ENCODE measurements at regions not wholly inside any gene's neighbourhood (a gene's known extent, or its start where the extent isn't known, plus 50 kb on each side); places are given as distances from the start of the nearest gene placed in this dataset.

GRCh38 chr6:50989123-50989522, 170.5 kb downstream of the TFAP2B start:
- TF ChIP-seq PPARA (CRISPR knock-in tag; IDR thresholded peaks at IDR 0.05; ENCODE audit: borderline replicate concordance) (no peak), SNAI2 (CRISPR knock-in tag; IDR thresholded peaks at IDR 0.05) (no peak), ZNF565 (CRISPR knock-in tag; conservative IDR thresholded peaks at IDR 0.05; ENCODE audit: low read depth) (no peak), TCF4 (CRISPR knock-in tag; IDR thresholded peaks at IDR 0.05; ENCODE audit: borderline replicate concordance) (no peak), ISL1 (CRISPR knock-in tag; IDR thresholded peaks at IDR 0.05) (no peak), ZFP30 (CRISPR knock-in tag; IDR thresholded peaks at IDR 0.05) (no peak)
- TF ChIP-seq, protein P1, sequence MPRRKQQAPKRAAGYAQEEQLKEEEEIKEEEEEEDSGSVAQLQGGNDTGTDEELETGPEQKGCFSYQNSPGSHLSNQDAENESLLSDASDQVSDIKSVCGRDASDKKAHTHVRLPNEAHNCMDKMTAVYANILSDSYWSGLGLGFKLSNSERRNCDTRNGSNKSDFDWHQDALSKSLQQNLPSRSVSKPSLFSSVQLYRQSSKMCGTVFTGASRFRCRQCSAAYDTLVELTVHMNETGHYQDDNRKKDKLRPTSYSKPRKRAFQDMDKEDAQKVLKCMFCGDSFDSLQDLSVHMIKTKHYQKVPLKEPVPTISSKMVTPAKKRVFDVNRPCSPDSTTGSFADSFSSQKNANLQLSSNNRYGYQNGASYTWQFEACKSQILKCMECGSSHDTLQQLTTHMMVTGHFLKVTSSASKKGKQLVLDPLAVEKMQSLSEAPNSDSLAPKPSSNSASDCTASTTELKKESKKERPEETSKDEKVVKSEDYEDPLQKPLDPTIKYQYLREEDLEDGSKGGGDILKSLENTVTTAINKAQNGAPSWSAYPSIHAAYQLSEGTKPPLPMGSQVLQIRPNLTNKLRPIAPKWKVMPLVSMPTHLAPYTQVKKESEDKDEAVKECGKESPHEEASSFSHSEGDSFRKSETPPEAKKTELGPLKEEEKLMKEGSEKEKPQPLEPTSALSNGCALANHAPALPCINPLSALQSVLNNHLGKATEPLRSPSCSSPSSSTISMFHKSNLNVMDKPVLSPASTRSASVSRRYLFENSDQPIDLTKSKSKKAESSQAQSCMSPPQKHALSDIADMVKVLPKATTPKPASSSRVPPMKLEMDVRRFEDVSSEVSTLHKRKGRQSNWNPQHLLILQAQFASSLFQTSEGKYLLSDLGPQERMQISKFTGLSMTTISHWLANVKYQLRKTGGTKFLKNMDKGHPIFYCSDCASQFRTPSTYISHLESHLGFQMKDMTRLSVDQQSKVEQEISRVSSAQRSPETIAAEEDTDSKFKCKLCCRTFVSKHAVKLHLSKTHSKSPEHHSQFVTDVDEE (CRISPR knock-in tag; IDR thresholded peaks at IDR 0.05) = no peak
- no peak for ATAC-seq

GRCh38 chr6:50990750-50991446, 172.2 kb downstream of the TFAP2B start:
- ATAC-seq = no peak
- TF ChIP-seq, protein P2, sequence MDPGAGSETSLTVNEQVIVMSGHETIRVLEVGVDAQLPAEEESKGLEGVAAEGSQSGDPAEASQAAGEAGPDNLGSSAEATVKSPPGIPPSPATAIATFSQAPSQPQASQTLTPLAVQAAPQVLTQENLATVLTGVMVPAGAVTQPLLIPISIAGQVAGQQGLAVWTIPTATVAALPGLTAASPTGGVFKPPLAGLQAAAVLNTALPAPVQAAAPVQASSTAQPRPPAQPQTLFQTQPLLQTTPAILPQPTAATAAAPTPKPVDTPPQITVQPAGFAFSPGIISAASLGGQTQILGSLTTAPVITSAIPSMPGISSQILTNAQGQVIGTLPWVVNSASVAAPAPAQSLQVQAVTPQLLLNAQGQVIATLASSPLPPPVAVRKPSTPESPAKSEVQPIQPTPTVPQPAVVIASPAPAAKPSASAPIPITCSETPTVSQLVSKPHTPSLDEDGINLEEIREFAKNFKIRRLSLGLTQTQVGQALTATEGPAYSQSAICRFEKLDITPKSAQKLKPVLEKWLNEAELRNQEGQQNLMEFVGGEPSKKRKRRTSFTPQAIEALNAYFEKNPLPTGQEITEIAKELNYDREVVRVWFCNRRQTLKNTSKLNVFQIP (CRISPR knock-in tag; IDR thresholded peaks at IDR 0.05; ENCODE audit: borderline replicate concordance, low read depth) = no peak
- TF ChIP-seq, protein P1 (CRISPR knock-in tag; IDR thresholded peaks at IDR 0.05) = no peak
- TF ChIP-seq, protein P3, sequence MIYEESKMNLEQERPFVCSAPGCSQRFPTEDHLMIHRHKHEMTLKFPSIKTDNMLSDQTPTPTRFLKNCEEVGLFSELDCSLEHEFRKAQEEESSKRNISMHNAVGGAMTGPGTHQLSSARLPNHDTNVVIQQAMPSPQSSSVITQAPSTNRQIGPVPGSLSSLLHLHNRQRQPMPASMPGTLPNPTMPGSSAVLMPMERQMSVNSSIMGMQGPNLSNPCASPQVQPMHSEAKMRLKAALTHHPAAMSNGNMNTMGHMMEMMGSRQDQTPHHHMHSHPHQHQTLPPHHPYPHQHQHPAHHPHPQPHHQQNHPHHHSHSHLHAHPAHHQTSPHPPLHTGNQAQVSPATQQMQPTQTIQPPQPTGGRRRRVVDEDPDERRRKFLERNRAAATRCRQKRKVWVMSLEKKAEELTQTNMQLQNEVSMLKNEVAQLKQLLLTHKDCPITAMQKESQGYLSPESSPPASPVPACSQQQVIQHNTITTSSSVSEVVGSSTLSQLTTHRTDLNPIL (CRISPR knock-in tag; IDR thresholded peaks at IDR 0.05; ENCODE audit: low read depth) = no peak

DNA sequence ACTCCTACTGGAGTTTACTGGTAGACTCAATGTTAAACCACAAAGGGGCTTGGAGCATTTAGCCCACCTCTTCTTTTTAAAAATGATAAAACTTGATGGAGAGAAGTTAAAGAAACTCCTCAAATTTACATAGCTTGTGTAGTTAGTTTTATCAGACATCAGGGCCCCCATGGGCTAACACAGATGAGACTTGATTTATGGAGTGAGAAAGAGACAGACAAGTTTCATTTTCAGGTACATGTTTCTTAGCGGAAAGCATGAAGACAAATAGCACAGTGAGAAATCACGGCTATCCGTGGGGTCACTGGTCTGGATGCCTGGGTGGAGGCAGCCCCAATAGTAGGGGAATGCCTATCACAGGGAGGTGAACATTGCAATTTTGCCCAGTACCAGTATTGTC, 173.6 kb downstream of the TFAP2B start:
- ATAC-seq = no peak
- TF ChIP-seq, protein P3 (CRISPR knock-in tag; IDR thresholded peaks at IDR 0.05; ENCODE audit: low read depth) = no peak
- TF ChIP-seq ZFP30 (CRISPR knock-in tag; IDR thresholded peaks at IDR 0.05) (no peak), GLIS3 (CRISPR knock-in tag; IDR thresholded peaks at IDR 0.05) (no peak), BACH2 (CRISPR knock-in tag; IDR thresholded peaks at IDR 0.05; ENCODE audit: borderline replicate concordance) (no peak), ESRRG (CRISPR knock-in tag; IDR thresholded peaks at IDR 0.05) (no peak), PPARA (CRISPR knock-in tag; IDR thresholded peaks at IDR 0.05; ENCODE audit: borderline replicate concordance) (no peak), ZFP3 (CRISPR knock-in tag; IDR thresholded peaks at IDR 0.05) (no peak), CSRNP3 (CRISPR knock-in tag; IDR thresholded peaks at IDR 0.05) (no peak), ZNF70 (CRISPR knock-in tag; IDR thresholded peaks at IDR 0.05) (no peak), TCF4 (CRISPR knock-in tag; IDR thresholded peaks at IDR 0.05; ENCODE audit: borderline replicate concordance) (no peak), CSDC2 (CRISPR knock-in tag; IDR thresholded peaks at IDR 0.05) (no peak), ISL1 (CRISPR knock-in tag; IDR thresholded peaks at IDR 0.05) (no peak), ZNF565 (CRISPR knock-in tag; conservative IDR thresholded peaks at IDR 0.05; ENCODE audit: low read depth) (no peak), TOX (CRISPR knock-in tag; IDR thresholded peaks at IDR 0.05; ENCODE audit: borderline replicate concordance) (no peak), ZC3H10 (CRISPR knock-in tag; IDR thresholded peaks at IDR 0.05) (no peak), SNAI2 (CRISPR knock-in tag; IDR thresholded peaks at IDR 0.05) (no peak), ARNTL (CRISPR knock-in tag; IDR thresholded peaks at IDR 0.05; ENCODE audit: borderline replicate concordance, low read depth) (no peak)
- TF ChIP-seq, protein P1 (CRISPR knock-in tag; IDR thresholded peaks at IDR 0.05) = no peak

All from SK-N-SH treated with all-trans-retinoic acid at 6 μM for 48 hours (cell line).